Neuron (in vitro differentiated cells): ENCODE measurements at regions not wholly inside any gene's neighbourhood (a gene's known extent, or its start where the extent isn't known, plus 50 kb on each side); places are given as distances from the start of the nearest gene placed in this dataset.

Experiments used
- H2AFZ ChIP-seq: one replicate; pipeline ENCODE4 v1.6.1; 2013; ENCODE audit warnings: low read depth, mild to moderate bottlenecking, inconsistent platforms, low read length, moderate library complexity
- H3K27me3 ChIP-seq: one replicate; pipeline ENCODE4 v1.6.1; 2013; ENCODE audit warnings: low read length; ENCODE audit not compliant: insufficient read depth
- H3K36me3 ChIP-seq: one replicate; pipeline ENCODE4 v1.6.1; 2013; ENCODE audit warnings: low read length; ENCODE audit not compliant: insufficient read depth
- H3K4me1 ChIP-seq: one replicate; pipeline ENCODE4 v1.6.1; 2013; ENCODE audit warnings: low read length; ENCODE audit not compliant: insufficient read depth
- H3K4me3 ChIP-seq: 2 replicates; pipeline ENCODE4 v1.5.1; 2013; ENCODE audit warnings: mild to moderate bottlenecking, low read length, moderate library complexity
- H3K9me3 ChIP-seq: one replicate; pipeline ENCODE4 v1.6.1; 2013; ENCODE audit warnings: low read length

DNA sequence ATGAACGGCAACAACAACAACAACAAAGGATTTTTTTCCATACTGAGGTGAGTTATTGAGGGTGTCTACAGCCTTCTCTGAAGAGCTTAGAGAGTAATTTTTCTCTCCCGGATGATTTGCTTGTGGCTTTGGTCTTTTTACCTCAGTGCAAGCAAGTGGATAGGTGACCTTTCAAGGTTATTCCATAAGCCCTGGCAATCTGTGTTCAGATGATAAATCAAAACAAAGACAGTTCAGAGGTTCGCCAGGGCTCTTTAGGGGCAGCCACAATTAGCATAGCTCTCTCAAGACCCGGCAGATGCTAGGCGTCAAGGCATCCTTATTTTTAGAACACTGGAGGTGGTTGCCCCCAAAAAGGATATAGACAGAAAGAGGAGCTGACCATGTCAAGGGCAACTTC is 417.9 kb upstream of the C9orf72 start:
- Histone ChIP-seq H3K9me3 (no peaks in the 10 kb centered on the region), H3K4me1 (no peaks in the 10 kb centered on the region), H3K4me3 (no peak overlapping the region), H3K36me3 (no peaks in the 10 kb centered on the region), H3K27me3 (no peaks in the 10 kb centered on the region), H2AFZ (no peak overlapping the region)

DNA sequence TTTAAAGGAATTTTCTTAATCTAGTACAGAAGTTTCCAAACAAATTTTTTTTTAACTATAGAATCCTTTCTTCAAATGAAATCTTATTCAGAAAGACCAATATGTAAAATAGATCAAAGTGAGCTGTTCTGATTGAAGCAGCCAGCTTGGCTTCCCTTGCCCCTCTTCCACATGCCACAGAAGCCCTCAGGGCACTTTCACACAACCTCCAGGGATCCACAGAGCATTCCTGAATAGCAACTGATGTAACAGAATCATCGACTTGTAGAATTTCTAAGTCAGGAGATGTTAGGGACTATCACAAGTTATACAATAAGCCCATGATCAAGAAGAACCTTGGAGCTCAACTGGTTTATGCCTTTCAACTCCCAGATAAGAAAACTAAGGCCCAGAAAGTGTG is 427.8 kb upstream of the C9orf72 start:
- Histone ChIP-seq H3K27me3 (no peaks in the 10 kb centered on the region), H3K4me1 (no peaks in the 10 kb centered on the region), H3K36me3 (no peaks in the 10 kb centered on the region), H3K9me3 (no peaks in the 10 kb centered on the region), H3K4me3 (no peak overlapping the region), H2AFZ (no peak overlapping the region)

DNA sequence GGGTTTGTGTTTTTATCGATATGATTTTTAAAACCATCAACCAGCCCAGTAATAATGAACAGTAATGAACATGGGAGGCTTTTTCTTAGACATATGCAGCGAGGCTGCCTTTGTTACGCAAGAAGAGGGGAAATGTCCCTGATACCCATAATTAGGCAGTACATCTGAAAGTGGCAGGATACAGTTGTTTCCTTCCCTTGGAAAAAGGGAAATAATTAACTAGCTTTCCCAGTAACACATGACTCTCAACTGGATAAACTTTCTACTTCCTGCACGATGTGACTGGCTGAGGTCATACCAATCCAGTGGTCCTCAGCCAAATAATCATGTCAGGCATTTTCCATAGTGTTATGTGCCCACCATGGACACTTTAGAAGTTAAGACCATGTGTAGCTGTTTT is 431.6 kb upstream of the C9orf72 start:
- no peaks in the 10 kb centered on the region for H3K4me1 ChIP-seq
- H3K36me3 ChIP-seq = no peaks in the 10 kb centered on the region
- no peak overlapping the region for H3K4me3 ChIP-seq
- H3K27me3 ChIP-seq = no peaks in the 10 kb centered on the region
- no peaks in the 10 kb centered on the region for H3K9me3 ChIP-seq
- H2AFZ ChIP-seq = no peak overlapping the region

DNA sequence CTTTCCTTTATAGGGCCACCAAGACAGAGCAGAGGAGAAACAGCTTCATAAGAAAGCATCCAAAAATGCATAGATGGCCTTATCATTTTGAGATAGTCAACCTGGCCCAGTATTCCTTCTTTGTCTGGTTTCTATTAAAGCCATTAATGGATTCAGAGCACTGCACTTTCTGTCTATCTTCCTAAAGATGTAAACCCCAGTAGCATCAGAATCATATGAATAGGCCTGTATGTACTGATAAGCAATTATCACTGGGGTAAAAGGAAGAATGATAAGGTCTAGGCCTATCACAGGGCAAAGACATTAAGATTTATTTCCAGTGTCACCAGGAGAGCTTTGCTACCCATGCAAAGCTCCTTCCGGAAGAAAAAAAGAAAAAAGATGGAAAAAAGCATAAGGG is 432.5 kb upstream of the C9orf72 start:
- H3K36me3 ChIP-seq = no peaks in the 10 kb centered on the region
- no peak overlapping the region for H3K4me3 ChIP-seq
- no peak overlapping the region for H2AFZ ChIP-seq
- no peaks in the 10 kb centered on the region for H3K4me1 ChIP-seq
- H3K9me3 ChIP-seq = no peaks in the 10 kb centered on the region
- no peaks in the 10 kb centered on the region for H3K27me3 ChIP-seq

DNA sequence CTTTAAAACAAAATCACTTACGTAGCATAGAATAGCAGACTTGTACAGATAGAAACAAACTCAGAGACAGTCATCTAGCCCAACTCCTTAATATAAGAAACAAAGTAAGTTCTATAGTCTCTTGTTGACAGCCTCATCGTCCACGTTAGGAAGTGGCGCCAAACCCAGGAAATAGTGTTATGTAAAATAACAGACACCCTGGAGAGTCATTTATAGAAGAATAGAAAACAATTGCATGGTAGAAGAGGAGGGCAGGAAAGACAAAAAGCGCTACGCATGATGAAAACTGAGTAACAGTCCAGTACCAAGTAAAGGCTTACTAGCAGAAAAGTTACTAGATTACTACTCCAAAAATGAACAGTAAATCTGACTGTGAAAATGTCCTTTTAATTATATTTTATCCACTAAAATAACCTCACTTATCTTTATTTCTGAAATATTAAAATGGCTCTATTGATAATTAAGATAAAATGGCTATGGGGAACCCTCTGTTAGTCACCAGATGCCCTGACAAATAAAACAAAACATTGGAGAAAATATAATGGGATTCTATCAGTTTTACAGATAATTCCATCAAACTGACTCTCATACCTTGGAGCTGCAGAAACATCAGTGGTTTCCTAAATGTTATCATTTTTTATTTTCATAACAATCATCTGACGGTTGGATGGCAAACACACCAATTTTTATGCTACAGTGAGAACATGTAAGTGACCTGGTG is 434.0 kb upstream of the C9orf72 start:
- Histone ChIP-seq H3K27me3 (no peaks in the 10 kb centered on the region), H3K36me3 (no peaks in the 10 kb centered on the region), H2AFZ (no peak overlapping the region), H3K4me1 (no peaks in the 10 kb centered on the region), H3K4me3 (no peak overlapping the region), H3K9me3 (no peaks in the 10 kb centered on the region)

DNA sequence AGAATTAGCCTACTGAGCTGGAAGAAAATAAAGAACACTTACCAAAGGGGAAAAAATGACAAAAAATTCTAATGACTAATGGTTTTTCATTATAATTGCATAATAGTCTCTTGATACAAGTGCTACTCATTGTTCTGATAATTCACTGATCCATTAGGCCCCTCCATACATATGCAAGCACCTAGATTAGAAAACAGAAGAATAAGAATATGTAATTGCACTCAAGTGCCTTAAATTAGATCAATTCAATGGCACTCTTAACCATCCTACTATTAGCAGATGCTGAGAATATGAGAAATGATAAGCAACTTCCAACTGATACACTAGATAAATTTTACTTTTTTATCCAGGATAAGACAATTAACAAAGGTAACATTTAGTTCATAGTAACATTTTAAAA is 440.9 kb upstream of the C9orf72 start:
- H3K9me3 ChIP-seq = no peaks in the 10 kb centered on the region
- no peak overlapping the region for H3K4me3 ChIP-seq
- no peaks in the 10 kb centered on the region for H3K36me3 ChIP-seq
- peaks cover 4% of the 10 kb centered on the region for H3K4me1 ChIP-seq
- no peaks in the 10 kb centered on the region for H3K27me3 ChIP-seq
- no peak overlapping the region for H2AFZ ChIP-seq

DNA sequence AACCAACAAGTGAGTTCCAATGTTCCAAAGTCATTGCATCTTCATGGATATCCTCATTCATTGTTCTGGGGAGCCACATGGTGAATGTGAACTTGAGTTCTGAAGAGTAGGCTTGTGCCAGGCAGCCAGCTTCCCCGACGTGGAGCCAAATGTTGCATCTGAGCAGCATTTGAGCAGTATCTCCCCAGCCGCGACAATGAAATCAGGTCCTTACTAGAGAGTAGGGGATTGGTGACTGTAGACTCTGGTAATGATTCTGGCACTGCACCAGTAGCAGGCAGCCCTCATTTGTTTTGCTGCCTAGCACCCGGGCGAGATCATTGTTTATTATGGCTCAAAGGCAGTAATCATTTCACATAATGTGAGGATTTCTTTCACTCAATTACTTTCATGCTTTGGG is 451.4 kb upstream of the C9orf72 start:
- H2AFZ ChIP-seq = no peak overlapping the region
- no peaks in the 10 kb centered on the region for H3K9me3 ChIP-seq
- no peaks in the 10 kb centered on the region for H3K27me3 ChIP-seq
- no peak overlapping the region for H3K4me3 ChIP-seq
- H3K36me3 ChIP-seq = no peaks in the 10 kb centered on the region
- H3K4me1 ChIP-seq = peaks cover 17% of the 10 kb centered on the region

DNA sequence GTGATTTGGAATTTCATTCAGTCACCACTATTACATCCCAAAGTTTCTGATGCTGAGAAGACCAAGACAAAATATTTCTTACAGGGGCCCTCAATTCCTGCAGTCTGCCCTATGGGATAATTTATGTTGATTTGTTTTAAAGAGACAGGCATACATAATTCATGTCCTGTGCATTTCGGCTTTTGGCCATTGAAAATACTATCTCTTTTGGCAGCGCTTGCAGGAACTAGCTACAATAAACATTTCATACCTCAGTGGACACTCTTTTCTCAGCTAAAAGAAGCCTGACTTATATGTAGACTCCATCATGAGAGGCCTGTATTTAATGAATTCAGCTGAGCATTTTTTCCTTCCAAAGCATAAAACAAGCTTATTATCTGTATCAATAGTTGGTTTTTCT is 451.9 kb upstream of the C9orf72 start:
- Histone ChIP-seq H3K4me3 (no peak overlapping the region), H3K4me1 (peaks cover 17% of the 10 kb centered on the region), H3K36me3 (no peaks in the 10 kb centered on the region), H2AFZ (no peak overlapping the region), H3K27me3 (no peaks in the 10 kb centered on the region), H3K9me3 (no peaks in the 10 kb centered on the region)

DNA sequence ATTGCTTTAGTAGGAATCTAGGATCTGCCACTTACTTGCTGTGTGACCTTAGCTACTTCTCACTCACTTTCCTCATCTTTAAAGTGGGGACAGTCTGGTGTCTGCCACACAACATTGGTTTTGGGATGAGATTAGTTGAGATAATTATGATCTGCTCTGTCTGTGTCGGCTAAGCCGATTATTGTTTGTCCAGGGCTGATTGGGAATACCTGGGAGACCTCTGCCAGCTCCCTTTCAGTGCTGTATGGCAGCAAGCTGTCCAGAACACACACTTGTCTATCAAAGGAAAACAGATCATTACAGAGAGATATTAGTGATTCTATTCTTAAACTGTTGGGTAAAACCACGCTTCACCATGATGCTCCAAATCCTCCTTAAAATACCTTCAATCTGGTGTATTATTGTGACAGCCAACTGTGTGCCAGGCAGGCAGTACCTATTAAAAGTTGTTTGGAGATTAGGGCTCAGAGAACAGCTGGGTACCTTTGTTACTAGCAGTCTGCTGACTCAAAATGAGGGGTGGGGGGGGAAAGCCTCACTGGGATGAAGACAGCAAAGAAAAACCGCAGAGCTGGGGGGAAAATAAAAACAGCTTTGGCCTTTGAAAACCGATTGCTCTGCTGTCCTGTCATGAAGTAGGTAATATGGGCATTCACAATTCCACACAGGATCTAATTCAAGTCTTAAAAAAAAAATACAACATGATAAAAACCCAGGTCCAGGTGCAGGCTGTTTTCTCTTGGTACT is 458.4 kb upstream of the C9orf72 start:
- Histone ChIP-seq H3K9me3 (no peaks in the 10 kb centered on the region), H3K4me1 (peaks cover 20% of the 10 kb centered on the region), H3K4me3 (no peak overlapping the region), H2AFZ (no peak overlapping the region), H3K36me3 (no peaks in the 10 kb centered on the region), H3K27me3 (no peaks in the 10 kb centered on the region)

DNA sequence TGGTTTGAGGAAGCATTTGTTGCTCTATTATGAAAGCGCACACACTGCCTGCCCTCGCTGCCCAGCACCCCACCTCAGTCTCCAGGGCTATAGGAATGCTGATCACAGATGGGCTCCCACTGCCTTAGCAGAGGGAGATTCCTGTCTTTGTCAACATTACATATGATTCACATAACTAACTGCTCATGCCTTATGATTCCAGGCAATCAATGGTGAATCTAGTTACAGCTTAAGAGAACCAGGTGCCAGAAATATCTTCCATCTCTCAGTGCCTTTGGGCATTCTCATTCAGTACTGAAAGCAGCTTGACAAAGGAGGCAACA is 458.9 kb upstream of the C9orf72 start:
- Histone ChIP-seq H3K4me1 (peaks cover 20% of the 10 kb centered on the region), H3K9me3 (no peaks in the 10 kb centered on the region), H3K4me3 (no peak overlapping the region), H3K36me3 (no peaks in the 10 kb centered on the region), H2AFZ (no peak overlapping the region), H3K27me3 (no peaks in the 10 kb centered on the region)

DNA sequence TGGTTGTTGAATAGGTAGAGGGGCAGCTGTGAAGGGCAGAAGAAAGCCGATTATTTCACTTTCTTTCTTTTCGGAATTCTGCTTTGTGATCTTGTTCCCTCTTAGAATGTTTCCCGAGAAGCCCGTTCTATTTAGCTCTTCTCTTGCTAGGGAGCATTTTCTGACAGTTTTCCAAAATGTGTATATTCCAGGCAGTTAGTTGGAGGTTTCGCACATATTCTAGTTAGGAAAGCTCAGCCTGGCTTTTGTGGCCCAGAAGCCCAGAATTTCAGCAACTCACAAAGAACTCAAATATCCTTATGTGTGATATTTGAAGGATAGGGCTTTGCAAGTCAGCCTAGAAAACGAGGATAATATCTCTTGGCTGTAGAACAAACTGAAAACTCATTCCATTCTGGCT is 461.0 kb upstream of the C9orf72 start:
- H3K4me1 ChIP-seq = peaks cover 20% of the 10 kb centered on the region
- no peak overlapping the region for H3K4me3 ChIP-seq
- no peaks in the 10 kb centered on the region for H3K27me3 ChIP-seq

DNA sequence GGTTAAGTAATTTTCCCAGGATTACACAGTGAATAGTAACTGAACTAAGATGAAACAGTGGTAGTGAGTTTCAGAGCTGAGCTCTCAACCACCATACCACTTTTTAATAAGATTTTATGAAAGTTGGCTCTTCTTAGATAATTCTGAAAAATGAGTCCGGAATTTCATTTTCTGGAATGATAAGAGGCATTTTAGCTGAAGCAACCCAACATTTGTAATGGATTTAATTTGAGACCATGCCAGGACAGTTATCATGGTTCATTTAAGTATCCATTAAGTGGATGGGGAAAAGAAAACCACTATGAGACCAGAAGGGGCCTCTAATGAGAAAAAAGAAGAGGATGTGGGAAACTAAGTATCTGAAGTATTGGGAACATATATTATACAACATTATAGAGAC is 464.7 kb upstream of the C9orf72 start:
- no peak overlapping the region for H3K4me3 ChIP-seq
- no peaks in the 10 kb centered on the region for H3K27me3 ChIP-seq
- H3K9me3 ChIP-seq = no peaks in the 10 kb centered on the region
- no peak overlapping the region for H2AFZ ChIP-seq
- H3K36me3 ChIP-seq = no peaks in the 10 kb centered on the region
- H3K4me1 ChIP-seq = peaks cover 7% of the 10 kb centered on the region

More for the DNA sequence above, 461.0 kb upstream of the C9orf72 start:
- Histone ChIP-seq H3K36me3 (no peaks in the 10 kb centered on the region), H3K9me3 (no peaks in the 10 kb centered on the region), H2AFZ (peak overlapping the region; percentile 17)

DNA sequence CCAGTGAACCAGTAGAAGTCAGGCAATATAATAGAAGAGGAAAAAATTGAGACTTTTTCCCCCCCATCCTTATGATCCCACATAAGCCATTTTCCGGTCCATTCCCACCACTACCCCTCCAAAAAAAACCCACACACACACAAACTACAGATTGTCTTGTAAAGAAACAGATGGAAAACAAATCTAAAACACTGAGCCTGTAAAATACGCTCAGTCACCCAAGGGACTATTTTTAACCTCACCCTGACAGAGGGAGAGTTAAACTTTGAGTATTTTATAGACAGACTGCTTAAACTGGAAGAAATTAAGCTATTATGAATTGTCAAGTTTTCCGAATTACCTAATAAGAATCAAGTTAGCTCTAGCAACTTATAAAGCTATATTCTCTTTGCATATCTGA is 471.8 kb upstream of the C9orf72 start:
- Histone ChIP-seq H2AFZ (no peak overlapping the region), H3K27me3 (no peaks in the 10 kb centered on the region), H3K4me3 (no peak overlapping the region), H3K4me1 (no peaks in the 10 kb centered on the region), H3K36me3 (no peaks in the 10 kb centered on the region), H3K9me3 (no peaks in the 10 kb centered on the region)

DNA sequence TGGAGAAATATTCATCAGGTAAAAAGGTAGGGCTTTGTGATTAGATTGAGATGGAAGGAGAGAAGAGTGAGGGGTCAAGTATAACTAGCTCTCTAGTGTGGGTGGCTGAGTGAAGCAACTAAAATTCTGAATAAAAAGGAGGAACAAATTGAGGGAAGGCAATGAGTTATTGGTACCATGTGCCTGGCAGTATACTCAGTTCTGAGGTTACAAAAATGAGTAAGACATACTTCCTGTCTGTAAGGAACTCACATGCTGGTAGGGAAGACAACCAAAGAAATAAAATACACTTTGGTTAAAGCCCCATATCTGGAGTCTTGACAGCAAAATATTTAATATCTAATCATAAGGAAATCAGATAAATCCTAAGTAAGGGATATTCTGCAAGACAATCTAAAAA is 476.8 kb upstream of the C9orf72 start:
- no peak overlapping the region for H3K4me3 ChIP-seq
- H3K27me3 ChIP-seq = no peaks in the 10 kb centered on the region
- H3K4me1 ChIP-seq = no peaks in the 10 kb centered on the region
- H2AFZ ChIP-seq = no peak overlapping the region
- no peaks in the 10 kb centered on the region for H3K36me3 ChIP-seq
- H3K9me3 ChIP-seq = no peaks in the 10 kb centered on the region
